OCI-LY7 (cell line): ENCODE measurements at regions not wholly inside any gene's neighbourhood (a gene's known extent, or its start where the extent isn't known, plus 50 kb on each side); places are given as distances from the start of the nearest gene placed in this dataset.

ENCODE experiments used
- EZH2phosphoT487 ChIP-seq: fragments of 200-600 bp; sonication (generic); IDR thresholded peaks from 2 replicates; pipeline ENCODE4 v1.6.1; 2018; ENCODE audit warnings: low read depth, borderline replicate concordance, mild to moderate bottlenecking, mixed run types, antibody characterized with exemption, low read length, moderate library complexity, mixed read lengths
- TF ChIP-seq, protein P1 (sequence below): fragments of 200-600 bp; sonication (generic); conservative IDR thresholded peaks from 2 replicates; pipeline ENCODE4 v1.5.1; 2014; ENCODE audit warnings: mild to moderate bottlenecking, antibody characterized with exemption, low read length, moderate library complexity, mixed read lengths

- TF ChIP-seq, protein P1, sequence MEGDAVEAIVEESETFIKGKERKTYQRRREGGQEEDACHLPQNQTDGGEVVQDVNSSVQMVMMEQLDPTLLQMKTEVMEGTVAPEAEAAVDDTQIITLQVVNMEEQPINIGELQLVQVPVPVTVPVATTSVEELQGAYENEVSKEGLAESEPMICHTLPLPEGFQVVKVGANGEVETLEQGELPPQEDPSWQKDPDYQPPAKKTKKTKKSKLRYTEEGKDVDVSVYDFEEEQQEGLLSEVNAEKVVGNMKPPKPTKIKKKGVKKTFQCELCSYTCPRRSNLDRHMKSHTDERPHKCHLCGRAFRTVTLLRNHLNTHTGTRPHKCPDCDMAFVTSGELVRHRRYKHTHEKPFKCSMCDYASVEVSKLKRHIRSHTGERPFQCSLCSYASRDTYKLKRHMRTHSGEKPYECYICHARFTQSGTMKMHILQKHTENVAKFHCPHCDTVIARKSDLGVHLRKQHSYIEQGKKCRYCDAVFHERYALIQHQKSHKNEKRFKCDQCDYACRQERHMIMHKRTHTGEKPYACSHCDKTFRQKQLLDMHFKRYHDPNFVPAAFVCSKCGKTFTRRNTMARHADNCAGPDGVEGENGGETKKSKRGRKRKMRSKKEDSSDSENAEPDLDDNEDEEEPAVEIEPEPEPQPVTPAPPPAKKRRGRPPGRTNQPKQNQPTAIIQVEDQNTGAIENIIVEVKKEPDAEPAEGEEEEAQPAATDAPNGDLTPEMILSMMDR = no peak
- no peak for TF ChIP-seq EZH2phosphoT487
These were observed 50.7 kb upstream of the ENPP4 start for GRCh38 chr6:46079061-46079460.
